HUES6 (cell line): ENCODE measurements at regions not wholly inside any gene's neighbourhood (a gene's known extent, or its start where the extent isn't known, plus 50 kb on each side); places are given as distances from the start of the nearest gene placed in this dataset.

Experiments used
- H3K27ac ChIP-seq: 2 replicates; pipeline ENCODE4 v1.7.0; 2013; ENCODE audit warnings: low read depth, mild to moderate bottlenecking, low read length, inconsistent platforms
- H3K27me3 ChIP-seq: 2 replicates; pipeline ENCODE4 v1.6.1; 2013; ENCODE audit warnings: low read length; ENCODE audit not compliant: control insufficient read depth, insufficient read depth
- H3K36me3 ChIP-seq: 2 replicates; pipeline ENCODE4 v1.6.1; 2013; ENCODE audit warnings: low read length; ENCODE audit not compliant: control insufficient read depth, insufficient read depth
- H3K4me1 ChIP-seq: 2 replicates; pipeline ENCODE4 v1.6.1; 2013; ENCODE audit warnings: low read length; ENCODE audit not compliant: control insufficient read depth, insufficient read depth
- H3K4me3 ChIP-seq: 2 replicates; pipeline ENCODE4 v1.5.1; 2013; ENCODE audit warnings: low read depth, low read length
- H3K9ac ChIP-seq: one replicate; pipeline ENCODE4 v1.6.1; 2013; ENCODE audit warnings: mild to moderate bottlenecking, low read length
- H3K9me3 ChIP-seq: 2 replicates; pipeline ENCODE4 v1.6.1; 2013; ENCODE audit warnings: low read depth, low read length; ENCODE audit not compliant: control insufficient read depth, insufficient read depth

DNA sequence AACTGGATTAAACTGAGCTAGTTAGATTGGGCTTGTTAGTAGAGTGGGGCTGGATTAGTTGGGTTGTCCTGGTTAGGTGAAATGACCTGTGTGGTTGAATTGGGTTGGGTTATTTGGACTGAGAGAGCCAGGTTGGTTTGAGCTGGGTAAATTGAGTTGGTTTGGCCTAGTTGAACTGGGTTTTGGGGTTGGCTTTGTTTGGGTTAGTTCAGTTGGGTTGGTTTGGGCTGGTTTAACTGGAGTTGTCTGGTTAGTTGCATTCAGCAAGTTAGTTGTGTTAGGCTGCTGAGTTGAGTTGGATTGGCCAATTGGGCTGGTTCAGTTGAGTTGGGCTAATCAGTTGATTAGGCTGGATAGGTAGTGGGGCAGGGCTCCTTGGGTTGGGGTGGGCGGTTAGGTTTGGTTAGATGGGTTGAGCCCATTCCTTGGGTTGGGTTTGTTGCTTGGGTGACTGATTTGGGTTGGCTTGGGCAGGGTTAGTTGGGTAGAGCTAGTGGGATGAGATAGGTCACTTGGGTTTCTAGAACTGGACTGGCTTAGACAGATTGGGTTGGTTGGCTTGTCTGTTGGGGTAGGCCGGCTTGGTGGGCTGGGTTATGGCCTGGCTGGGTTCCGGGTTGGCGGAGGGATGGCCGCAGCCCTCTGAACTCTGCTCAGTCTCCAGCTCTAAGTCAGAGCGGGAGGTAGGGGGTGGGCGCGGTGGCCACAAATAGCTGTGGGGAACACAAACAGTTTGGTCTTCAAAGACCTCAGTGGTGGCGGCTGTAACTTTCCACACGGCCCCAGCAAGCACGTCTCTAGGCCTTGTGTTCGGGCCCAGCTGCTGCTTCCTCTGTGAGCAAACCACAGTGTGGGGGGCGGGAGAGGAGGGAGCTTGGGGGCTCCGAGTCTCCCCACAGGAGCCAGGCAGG, 67.2 kb upstream of the RUNX3 start:
- Histone ChIP-seq H3K9me3 (0 out of 2 replicates have a peak, but pooled peaks cover 1% of the 10 kb centered on the region), H3K27ac (no peak overlapping the region), H3K36me3 (no peaks in the 10 kb centered on the region), H3K9ac (no peak overlapping the region), H3K4me1 (no peaks in the 10 kb centered on the region), H3K27me3 (no peaks in the 10 kb centered on the region), H3K4me3 (no peak overlapping the region)

DNA sequence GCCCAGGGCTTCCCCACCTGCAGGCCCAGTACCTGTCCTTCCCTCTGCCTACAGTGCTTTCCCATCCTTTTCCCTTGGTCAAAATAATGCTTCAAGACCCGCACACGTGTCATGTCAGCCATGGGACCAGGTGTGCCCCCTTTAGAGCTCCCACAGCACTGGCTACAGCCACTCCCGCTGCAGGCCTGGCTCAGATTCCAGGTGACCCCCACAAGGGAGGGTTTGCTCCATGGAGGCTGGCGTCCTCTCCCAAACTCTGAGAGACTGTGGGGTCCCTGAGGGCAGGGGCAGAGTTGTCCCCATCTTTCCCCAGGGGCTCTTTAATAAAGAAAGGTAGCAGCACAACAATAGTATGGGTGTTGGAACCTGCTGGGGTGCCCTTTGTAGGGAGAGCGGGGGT, 66.4 kb upstream of the RUNX3 start:
- no peaks in the 10 kb centered on the region for H3K4me1 ChIP-seq
- 0 out of 2 replicates have a peak, but pooled peaks cover 2% of the 10 kb centered on the region for H3K9me3 ChIP-seq
- H3K27ac ChIP-seq = no peak overlapping the region
- H3K27me3 ChIP-seq = no peaks in the 10 kb centered on the region
- H3K36me3 ChIP-seq = no peaks in the 10 kb centered on the region
- H3K4me3 ChIP-seq = no peak overlapping the region
- H3K9ac ChIP-seq = no peak overlapping the region

DNA sequence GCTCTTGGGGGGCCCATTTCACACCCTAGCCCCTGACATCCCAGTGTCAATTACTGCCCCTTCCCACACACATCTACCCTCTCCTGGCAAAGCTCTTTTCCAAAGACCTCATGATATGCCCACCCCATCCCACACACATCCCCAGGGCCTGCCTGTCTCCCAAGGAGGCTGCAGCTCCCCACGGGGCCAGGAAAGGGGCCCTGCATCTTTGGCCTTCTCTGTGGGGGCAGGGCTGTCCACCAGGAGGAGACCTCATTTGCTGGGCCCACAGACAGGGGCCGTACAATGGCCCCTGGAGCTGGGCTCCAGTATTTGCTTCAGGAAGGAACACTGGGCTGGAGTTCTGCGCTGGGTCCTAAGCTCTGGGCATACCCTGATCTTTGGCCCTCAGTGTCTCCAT, 65.6 kb upstream of the RUNX3 start:
- H3K4me3 ChIP-seq = no peak overlapping the region
- no peak overlapping the region for H3K27ac ChIP-seq
- H3K9me3 ChIP-seq = 0 out of 2 replicates have a peak, but pooled peaks cover 2% of the 10 kb centered on the region
- peaks cover 5% of the 10 kb centered on the region; the same call in 1 of the 2 replicates for H3K4me1 ChIP-seq
- H3K27me3 ChIP-seq = no peaks in the 10 kb centered on the region
- H3K9ac ChIP-seq = no peak overlapping the region
- H3K36me3 ChIP-seq = no peaks in the 10 kb centered on the region

DNA sequence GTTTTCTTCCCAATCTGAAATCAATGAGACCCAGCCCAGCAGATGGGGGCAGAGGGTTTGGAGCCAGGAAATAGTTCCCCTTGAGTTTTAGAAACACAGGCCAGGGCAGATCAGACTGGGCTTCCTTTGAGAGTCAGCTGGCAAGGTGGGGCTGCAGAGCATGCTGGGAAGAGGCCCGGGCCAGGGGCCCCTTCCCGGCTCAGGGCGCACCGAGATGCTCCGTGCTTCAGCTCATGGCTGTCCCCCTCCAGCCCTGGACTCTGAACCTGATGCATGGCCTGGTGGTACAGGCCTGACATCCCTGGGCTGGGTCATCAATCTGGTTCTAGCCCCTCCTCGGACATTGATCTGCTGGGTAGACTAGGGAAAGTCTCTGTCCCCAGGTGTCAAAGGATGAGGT, 65.1 kb upstream of the RUNX3 start:
- Histone ChIP-seq H3K36me3 (no peaks in the 10 kb centered on the region), H3K4me3 (no peak overlapping the region), H3K9me3 (0 out of 2 replicates have a peak, but pooled peaks cover 2% of the 10 kb centered on the region), H3K4me1 (peaks cover 5% of the 10 kb centered on the region; the same call in 1 of the 2 replicates), H3K27ac (no peak overlapping the region), H3K27me3 (no peaks in the 10 kb centered on the region), H3K9ac (no peak overlapping the region)

DNA sequence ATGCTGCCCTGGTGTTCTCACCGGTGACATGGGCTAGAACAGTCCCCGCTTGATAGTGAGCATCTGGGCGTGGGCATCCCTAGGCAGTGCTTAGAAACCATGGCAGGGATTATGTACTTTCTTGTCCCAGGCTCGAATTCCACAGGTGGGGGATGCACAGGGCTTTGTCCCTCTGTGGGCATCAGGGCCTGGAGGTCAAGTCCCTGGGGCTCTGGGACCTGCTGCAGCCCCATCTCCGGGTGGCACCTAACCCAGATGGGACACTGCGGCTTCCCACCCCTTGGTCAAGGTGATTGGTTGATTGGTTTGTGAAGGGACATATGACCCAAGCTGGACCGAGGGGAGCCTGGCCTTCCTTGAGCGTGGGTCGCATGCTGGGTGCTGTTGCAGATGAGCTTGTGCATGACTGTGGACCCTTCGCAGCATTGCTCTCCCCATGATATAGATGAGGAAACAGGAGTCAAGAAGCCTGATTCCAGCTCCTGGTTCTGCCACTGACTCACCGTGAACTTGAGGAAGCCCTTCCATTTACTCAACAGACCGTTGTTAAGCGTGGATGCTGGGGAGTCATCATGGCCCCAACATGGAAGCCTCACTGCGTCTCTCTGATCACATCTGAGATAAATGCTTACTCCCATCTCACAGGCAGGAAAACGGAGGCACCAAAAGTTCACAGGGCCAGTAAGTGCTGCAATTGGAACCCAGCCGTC, 64.0 kb upstream of the RUNX3 start:
- Histone ChIP-seq H3K27me3 (no peaks in the 10 kb centered on the region), H3K9me3 (0 out of 2 replicates have a peak, but pooled peaks cover 2% of the 10 kb centered on the region), H3K4me1 (peaks cover 5% of the 10 kb centered on the region; the same call in 1 of the 2 replicates), H3K4me3 (no peak overlapping the region), H3K9ac (no peak overlapping the region), H3K27ac (no peak overlapping the region), H3K36me3 (no peaks in the 10 kb centered on the region)

DNA sequence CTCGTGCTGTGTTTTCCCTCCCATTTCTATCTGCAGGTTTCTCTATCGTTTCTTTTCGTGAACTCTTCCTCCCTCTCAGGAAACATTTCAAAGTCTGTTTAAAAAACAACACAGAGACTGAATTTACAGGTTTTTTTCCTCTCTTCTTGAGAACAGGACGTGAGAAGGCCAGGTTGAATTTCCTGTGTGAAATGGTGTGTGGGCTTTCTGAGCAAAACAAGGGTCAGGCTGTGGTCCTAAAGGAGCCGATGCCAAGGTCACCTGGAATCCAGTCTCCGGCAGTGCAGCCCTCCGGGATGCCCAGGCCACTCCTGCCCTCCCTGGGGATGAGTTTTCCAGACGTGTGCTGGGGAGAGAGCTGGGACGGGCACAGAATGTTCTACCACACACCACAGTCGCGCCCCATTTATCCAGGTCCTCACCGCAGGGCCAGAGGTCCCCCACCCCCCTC, 62.7 kb upstream of the RUNX3 start:
- Histone ChIP-seq H3K27ac (no peak overlapping the region), H3K9me3 (0 out of 2 replicates have a peak, but pooled peaks cover 2% of the 10 kb centered on the region), H3K9ac (no peak overlapping the region), H3K27me3 (no peaks in the 10 kb centered on the region), H3K4me1 (peaks cover 5% of the 10 kb centered on the region; the same call in 1 of the 2 replicates), H3K36me3 (no peaks in the 10 kb centered on the region), H3K4me3 (no peak overlapping the region)

DNA sequence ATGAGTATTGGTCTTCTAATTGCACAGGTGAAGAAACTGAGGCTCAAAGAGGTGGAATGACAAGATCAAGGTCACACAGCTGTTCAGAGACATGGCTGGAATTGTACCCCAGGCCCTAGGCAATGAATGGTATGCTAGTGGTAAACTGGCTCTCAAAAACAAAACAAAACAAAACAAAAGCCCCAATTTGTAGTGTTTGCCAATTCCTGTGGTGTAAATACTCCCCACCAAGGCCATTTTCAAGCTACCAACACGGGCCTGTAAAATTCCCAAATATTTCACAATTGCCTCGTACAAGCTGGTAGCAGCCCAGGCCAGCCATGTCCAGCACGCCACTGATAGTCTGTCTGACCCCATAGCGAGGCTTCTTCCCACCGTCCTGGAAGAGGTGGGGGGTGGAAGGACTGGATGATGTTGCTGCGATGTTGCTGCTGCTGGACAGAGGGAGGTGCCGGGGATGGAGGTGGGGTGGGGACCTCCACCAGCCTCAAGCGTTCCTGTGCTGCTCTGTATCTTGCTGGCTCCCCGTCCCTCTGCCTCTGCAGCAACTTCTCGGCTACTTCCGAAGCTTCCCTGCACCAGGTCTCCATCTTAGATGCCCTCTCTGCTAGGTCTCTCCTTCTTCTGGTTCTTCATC, 62.2 kb upstream of the RUNX3 start:
- no peak overlapping the region for H3K9ac ChIP-seq
- H3K4me1 ChIP-seq = peaks cover 5% of the 10 kb centered on the region; the same call in 1 of the 2 replicates

DNA sequence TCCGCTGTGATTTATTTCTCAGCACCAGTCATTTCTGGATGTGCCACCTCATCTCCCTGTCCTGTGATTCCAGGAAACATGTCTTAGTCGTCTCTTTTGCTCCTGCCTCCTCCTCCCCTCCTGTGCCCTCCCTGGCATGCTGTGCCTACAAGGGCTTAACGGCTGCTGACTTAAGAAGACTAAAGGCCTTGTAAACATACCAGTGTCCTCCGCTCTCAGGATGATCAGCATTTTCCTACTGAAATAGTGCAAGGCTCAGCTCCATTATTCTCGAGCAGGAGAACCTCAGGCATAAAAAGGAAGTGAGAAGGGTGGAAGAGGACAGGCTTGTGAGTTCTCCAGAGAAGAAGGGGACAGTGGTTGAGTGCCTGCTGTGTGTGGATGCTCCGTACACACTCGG, 61.6 kb upstream of the RUNX3 start:
- Histone ChIP-seq H3K27me3 (no peaks in the 10 kb centered on the region), H3K27ac (no peak overlapping the region), H3K36me3 (no peaks in the 10 kb centered on the region), H3K9ac (no peak overlapping the region), H3K4me1 (peaks cover 5% of the 10 kb centered on the region; the same call in 1 of the 2 replicates), H3K9me3 (0 out of 2 replicates have a peak, but pooled peaks cover 2% of the 10 kb centered on the region), H3K4me3 (no peak overlapping the region)

More for the DNA sequence above, 62.2 kb upstream of the RUNX3 start:
- H3K4me3 ChIP-seq = no peak overlapping the region
- no peaks in the 10 kb centered on the region for H3K27me3 ChIP-seq
- 0 out of 2 replicates have a peak, but pooled peaks cover 2% of the 10 kb centered on the region for H3K9me3 ChIP-seq
- no peak overlapping the region for H3K27ac ChIP-seq
- H3K36me3 ChIP-seq = no peaks in the 10 kb centered on the region

DNA sequence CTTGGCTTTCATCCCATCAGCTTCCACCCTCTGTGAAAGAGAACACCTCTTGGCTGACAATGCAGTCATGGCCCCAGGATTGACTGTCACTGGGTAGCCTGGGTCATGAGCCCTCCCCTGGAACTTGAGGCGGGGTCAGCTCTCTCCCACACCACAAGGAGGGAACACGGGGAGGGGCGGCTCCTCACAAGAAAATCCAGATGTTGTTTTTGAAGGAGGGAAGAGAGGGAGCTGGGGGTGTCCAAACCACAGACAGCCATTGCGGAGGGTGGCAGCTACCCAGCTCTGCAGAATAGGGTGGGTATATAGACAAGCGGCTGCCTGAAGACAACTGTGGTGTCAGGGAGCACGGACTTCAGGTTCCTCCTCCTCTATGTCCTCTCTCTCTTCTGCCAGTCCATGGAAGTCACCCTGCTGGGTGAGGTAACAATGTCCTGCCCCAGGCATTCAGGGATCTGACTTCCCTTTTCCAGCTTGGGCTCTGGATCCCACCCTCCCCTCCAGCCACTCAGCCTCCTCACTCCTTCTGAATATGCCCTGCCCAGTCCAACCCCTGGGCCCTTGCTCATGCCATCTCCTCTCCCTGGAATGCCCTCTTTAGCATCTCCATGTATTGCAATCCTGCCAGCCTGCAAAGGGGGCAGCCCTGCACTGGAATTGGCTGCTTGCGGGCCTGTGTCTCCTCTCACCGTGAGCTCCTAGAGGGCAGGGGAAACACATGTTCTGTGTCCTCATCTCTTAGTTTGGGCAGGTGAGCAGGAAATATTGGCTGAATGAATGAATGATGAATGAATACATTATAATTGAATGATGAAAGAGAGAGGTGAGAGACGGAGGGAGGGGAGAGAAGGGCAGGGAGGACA, 60.9 kb upstream of the RUNX3 start:
- Histone ChIP-seq H3K9me3 (0 out of 2 replicates have a peak, but pooled peaks cover 2% of the 10 kb centered on the region), H3K4me1 (peaks cover 5% of the 10 kb centered on the region; the same call in 1 of the 2 replicates)

DNA sequence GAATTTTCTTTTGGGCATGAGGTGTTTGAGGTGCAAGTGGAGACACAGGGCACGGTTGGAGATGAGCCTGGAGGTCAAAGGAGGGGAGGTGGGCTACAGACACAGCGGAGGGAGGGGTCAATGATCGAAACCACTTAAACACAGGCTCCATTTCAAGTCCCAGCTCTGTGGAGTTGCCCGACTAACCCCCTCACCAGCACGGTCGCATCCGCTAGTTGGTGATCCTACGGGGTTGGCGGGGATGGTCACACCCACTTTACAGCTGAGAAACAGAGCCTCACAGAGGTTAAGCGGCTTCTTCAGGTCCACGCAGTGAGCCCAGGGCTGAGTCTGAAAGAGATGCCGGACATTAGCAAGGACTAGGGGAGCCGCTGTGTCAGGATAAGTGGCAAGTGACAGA, 60.1 kb upstream of the RUNX3 start:
- no peak overlapping the region for H3K4me3 ChIP-seq
- H3K4me1 ChIP-seq = peaks cover 5% of the 10 kb centered on the region; the same call in 1 of the 2 replicates
- H3K9ac ChIP-seq = no peak overlapping the region
- 0 out of 2 replicates have a peak, but pooled peaks cover 2% of the 10 kb centered on the region for H3K9me3 ChIP-seq
- no peaks in the 10 kb centered on the region for H3K27me3 ChIP-seq
- no peak overlapping the region for H3K27ac ChIP-seq
- H3K36me3 ChIP-seq = no peaks in the 10 kb centered on the region

More for the DNA sequence above, 60.9 kb upstream of the RUNX3 start:
- H3K27ac ChIP-seq = no peak overlapping the region
- H3K27me3 ChIP-seq = no peaks in the 10 kb centered on the region
- no peaks in the 10 kb centered on the region for H3K36me3 ChIP-seq
- H3K9ac ChIP-seq = no peak overlapping the region
- H3K4me3 ChIP-seq = no peak overlapping the region
